Activated T-helper 1 cell treated with anti-CD3 and anti-CD28 coated beads, Interleukin-12 subunit alpha, Interleukin-12 subunit beta, Interleukin-2, Interleukin-4 antibody, amounts not matched to agents 30 ng/mL and 10 ng/mL and 1 ng/mL, durations not matched to agents 14 hours and 24 hours and 36 hours (primary cell): ENCODE measurements at regions not wholly inside any gene's neighbourhood (a gene's known extent, or its start where the extent isn't known, plus 50 kb on each side); places are given as distances from the start of the nearest gene placed in this dataset.

Experiments used
- DNase-seq: peaks from one replicate; pipeline ENCODE4 v3.0.0; 2021; ENCODE audit warnings: low spot score
- H3K27ac Mint-ChIP-seq: one replicate; pipeline ENCODE4 v1.8.0; 2021; ENCODE audit warnings: mild to moderate bottlenecking, mixed read lengths
- H3K27me3 Mint-ChIP-seq: one replicate; pipeline ENCODE4 v1.8.0; 2022; ENCODE audit warnings: mild to moderate bottlenecking, moderate library complexity, mixed read lengths; ENCODE audit not compliant: insufficient read depth
- H3K36me3 Mint-ChIP-seq: one replicate; pipeline ENCODE4 v1.8.0; 2021; ENCODE audit warnings: low read depth, mixed read lengths
- H3K4me1 Mint-ChIP-seq: one replicate; pipeline ENCODE4 v1.8.0; 2021; ENCODE audit warnings: low read depth, mixed read lengths
- H3K4me3 Mint-ChIP-seq: one replicate; pipeline ENCODE4 v1.8.0; 2021; ENCODE audit warnings: mild to moderate bottlenecking, moderate library complexity, mixed read lengths
- H3K9me3 Mint-ChIP-seq: one replicate; pipeline ENCODE4 v1.8.0; 2021; ENCODE audit warnings: mixed read lengths
- intact Hi-C: fragments of 100-400 bp; cut with micrococcal nuclease; formaldehyde crosslinking; loops from one replicate; pipeline ENCODE4 v1.15.1; 2024

GRCh38 chr3:70806556-70806955 lies 494.1 kb upstream of the MDFIC2 start:
- Mint-ChIP-seq H3K4me3 (no peak overlapping the region), H3K36me3 (no peaks in the 10 kb centered on the region), H3K9me3 (no peaks in the 10 kb centered on the region), H3K4me1 (no peaks in the 10 kb centered on the region), H3K27ac (no peak overlapping the region), H3K27me3 (no peaks in the 10 kb centered on the region)
- intact Hi-C loops: no loop called here
- DNase-seq: no peak

DNA sequence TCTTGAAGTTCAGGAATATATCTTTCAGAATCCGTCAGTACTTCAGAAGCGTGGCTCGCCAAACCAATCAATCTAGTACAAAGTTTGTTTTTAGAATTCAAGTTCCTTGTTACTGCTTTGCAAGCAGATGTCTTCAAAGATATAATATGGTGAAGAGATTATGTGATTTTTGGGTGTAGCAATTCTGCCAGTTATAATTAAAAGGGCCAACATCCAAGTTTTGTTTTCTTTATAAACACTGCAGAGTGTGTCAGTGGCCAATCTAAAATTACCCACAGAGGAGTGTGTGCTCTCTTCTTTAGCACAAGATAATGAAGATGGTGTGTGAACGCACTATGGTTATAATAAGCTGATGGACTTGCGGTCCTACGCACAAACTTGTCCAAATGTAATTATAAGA lies 493.6 kb upstream of the MDFIC2 start:
- no peaks in the 10 kb centered on the region for H3K27me3 Mint-ChIP-seq
- no peaks in the 10 kb centered on the region for H3K4me1 Mint-ChIP-seq
- no peaks in the 10 kb centered on the region for H3K36me3 Mint-ChIP-seq

GRCh38 chr3:70805061-70805889 lies 492.8 kb upstream of the MDFIC2 start:
- no peak for DNase-seq
- no peaks in the 10 kb centered on the region for H3K9me3 Mint-ChIP-seq
- no peaks in the 10 kb centered on the region for H3K27me3 Mint-ChIP-seq
- no peaks in the 10 kb centered on the region for H3K4me1 Mint-ChIP-seq
- no peaks in the 10 kb centered on the region for H3K36me3 Mint-ChIP-seq
- no peak overlapping the region for H3K4me3 Mint-ChIP-seq
- intact Hi-C loops: no loop called here
- no peak overlapping the region for H3K27ac Mint-ChIP-seq

More for the DNA sequence above, 493.6 kb upstream of the MDFIC2 start:
- Mint-ChIP-seq H3K4me3 (no peak overlapping the region), H3K27ac (no peak overlapping the region), H3K9me3 (no peaks in the 10 kb centered on the region)
- no peak for DNase-seq
- intact Hi-C loops: no loop called here

GRCh38 chr3:70803891-70804290 lies 491.5 kb upstream of the MDFIC2 start:
- H3K27ac Mint-ChIP-seq: no peak overlapping the region
- H3K4me3 Mint-ChIP-seq: no peak overlapping the region
- H3K9me3 Mint-ChIP-seq: no peaks in the 10 kb centered on the region
- H3K27me3 Mint-ChIP-seq: no peaks in the 10 kb centered on the region
- no peaks in the 10 kb centered on the region for H3K36me3 Mint-ChIP-seq
- intact Hi-C loops: no loop called here
- DNase-seq: no peak
- H3K4me1 Mint-ChIP-seq: no peaks in the 10 kb centered on the region

DNA sequence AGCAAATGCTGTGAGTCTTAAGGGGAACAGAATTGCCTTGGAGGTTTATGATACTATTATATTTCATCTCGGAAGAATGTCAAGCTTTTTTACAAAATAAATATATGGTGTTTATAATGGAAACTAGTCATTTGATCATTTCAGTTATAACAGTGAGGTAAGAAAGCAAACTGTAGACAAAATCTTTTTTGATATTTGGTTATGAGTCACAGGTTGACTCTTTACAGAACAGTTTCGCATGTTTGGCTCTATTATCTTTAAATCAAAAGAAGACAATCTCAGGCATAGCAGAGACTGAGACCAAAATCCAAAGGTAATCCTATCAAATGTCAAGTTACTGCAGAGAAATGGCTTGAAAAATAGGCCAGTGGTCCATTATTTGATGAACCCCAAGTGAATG lies 490.9 kb upstream of the MDFIC2 start:
- H3K4me3 Mint-ChIP-seq: no peak overlapping the region
- H3K36me3 Mint-ChIP-seq: no peaks in the 10 kb centered on the region
- H3K27me3 Mint-ChIP-seq: no peaks in the 10 kb centered on the region
- no peak for DNase-seq
- no peaks in the 10 kb centered on the region for H3K9me3 Mint-ChIP-seq
- no peak overlapping the region for H3K27ac Mint-ChIP-seq
- no peaks in the 10 kb centered on the region for H3K4me1 Mint-ChIP-seq
- intact Hi-C loops: no loop called here

DNA sequence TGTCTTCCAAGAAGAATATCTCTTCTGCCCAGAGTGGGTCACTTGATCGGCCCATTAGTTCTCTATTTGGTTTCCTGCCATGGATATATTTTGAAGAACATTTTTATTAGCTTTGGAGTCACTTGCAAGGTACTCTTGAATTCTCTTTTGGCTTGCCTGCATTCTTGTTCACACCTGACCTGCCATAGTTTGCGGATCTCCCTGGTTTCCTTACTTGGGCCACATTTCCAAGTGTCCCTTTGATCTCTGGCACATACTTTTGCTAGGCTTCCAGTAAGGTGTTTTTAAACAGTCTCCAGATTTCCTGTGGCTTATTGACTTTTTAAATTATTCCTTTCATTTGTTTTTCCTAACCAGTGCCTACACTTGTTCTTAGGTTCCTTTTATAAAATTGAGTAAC lies 488.5 kb upstream of the MDFIC2 start:
- Mint-ChIP-seq H3K4me3 (no peak overlapping the region), H3K36me3 (no peaks in the 10 kb centered on the region), H3K27me3 (no peaks in the 10 kb centered on the region), H3K9me3 (no peaks in the 10 kb centered on the region), H3K4me1 (no peaks in the 10 kb centered on the region), H3K27ac (no peak overlapping the region)
- no peak for DNase-seq
- intact Hi-C loops: no loop called here

DNA sequence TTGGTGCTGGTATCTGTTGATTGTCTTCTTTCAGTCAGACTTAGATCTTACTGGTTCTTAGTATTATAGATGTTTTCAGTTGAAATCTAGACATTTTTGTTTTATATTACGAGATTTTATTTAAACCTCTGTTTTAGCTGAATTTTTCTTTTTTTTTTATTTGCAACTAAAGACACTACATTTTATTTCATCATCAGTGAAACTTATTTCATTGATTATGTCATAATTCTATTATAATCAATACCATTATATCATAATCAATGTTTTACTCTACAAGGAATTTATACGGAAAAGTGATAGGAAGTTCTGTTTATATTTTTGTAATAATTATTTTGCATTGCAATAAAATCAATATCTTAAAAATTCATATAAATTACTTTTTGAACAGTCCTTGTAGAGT lies 477.4 kb upstream of the MDFIC2 start:
- no peaks in the 10 kb centered on the region for H3K9me3 Mint-ChIP-seq
- H3K4me1 Mint-ChIP-seq: no peaks in the 10 kb centered on the region
- H3K4me3 Mint-ChIP-seq: no peak overlapping the region
- H3K36me3 Mint-ChIP-seq: no peaks in the 10 kb centered on the region
- H3K27me3 Mint-ChIP-seq: no peaks in the 10 kb centered on the region
- no peak for DNase-seq
- no peak overlapping the region for H3K27ac Mint-ChIP-seq
- intact Hi-C loops: no loop called here

GRCh38 chr3:70780790-70781189 lies 468.4 kb upstream of the MDFIC2 start:
- Mint-ChIP-seq H3K36me3 (no peaks in the 10 kb centered on the region), H3K27ac (no peak overlapping the region), H3K4me1 (no peaks in the 10 kb centered on the region), H3K27me3 (no peaks in the 10 kb centered on the region), H3K9me3 (peaks cover 9% of the 10 kb centered on the region), H3K4me3 (no peak overlapping the region)
- intact Hi-C loops: no loop called here
- DNase-seq: no peak

DNA sequence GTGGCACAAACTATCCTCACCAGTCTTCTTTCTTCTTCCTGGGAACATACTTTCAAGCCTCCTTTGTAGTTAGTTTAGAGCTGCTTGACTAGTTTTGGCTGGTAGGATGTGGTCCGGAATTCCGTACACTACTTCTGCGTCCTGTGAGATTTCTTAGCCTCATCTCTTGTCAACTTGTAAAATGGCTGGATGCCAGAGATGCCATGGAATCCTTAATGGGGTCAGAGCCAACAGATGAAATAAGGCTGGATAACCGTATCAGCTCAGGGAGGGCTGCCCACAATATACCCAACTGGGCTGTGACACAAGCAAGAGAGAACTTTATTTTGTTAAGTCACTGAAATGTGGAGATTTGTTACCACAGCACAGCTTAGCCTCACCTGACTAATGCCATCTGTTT lies 466.9 kb upstream of the MDFIC2 start:
- Mint-ChIP-seq H3K27ac (no peak overlapping the region), H3K9me3 (peaks cover 9% of the 10 kb centered on the region), H3K4me3 (no peak overlapping the region), H3K36me3 (no peaks in the 10 kb centered on the region), H3K27me3 (no peaks in the 10 kb centered on the region), H3K4me1 (no peaks in the 10 kb centered on the region)
- intact Hi-C loops: no loop called here
- no peak for DNase-seq

- Mint-ChIP-seq H3K27me3 (no peaks in the 10 kb centered on the region), H3K4me1 (no peaks in the 10 kb centered on the region), H3K9me3 (peaks cover 9% of the 10 kb centered on the region), H3K4me3 (no peak overlapping the region), H3K27ac (no peak overlapping the region), H3K36me3 (no peaks in the 10 kb centered on the region)
- intact Hi-C loops: no loop called here
- no peak for DNase-seq
Measured at GRCh38 chr3:70776081-70776480, 463.6 kb upstream of the MDFIC2 start.

DNA sequence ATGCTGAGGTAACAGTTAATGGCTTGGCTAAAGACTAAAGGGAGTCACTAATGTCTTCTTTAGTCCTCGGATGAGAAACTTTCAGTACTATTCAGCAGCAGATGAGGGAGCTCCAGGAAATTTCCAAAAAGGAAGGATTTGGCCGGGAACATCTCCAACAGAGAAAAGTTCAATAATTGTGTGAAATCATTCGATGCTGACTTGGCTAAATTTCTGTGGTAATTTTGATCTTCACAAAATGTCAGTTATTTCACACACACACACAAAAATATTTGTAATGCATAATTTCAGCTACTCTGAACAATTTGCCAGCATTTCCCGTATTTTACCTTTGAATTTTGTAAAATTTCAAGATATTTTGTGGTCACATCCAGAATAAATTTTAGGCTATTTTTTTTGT lies 462.8 kb upstream of the MDFIC2 start:
- H3K9me3 Mint-ChIP-seq: peaks cover 9% of the 10 kb centered on the region
- no peaks in the 10 kb centered on the region for H3K36me3 Mint-ChIP-seq
- no peak overlapping the region for H3K27ac Mint-ChIP-seq
- H3K4me1 Mint-ChIP-seq: no peaks in the 10 kb centered on the region
- intact Hi-C loops: no loop called here
- H3K27me3 Mint-ChIP-seq: peaks cover 4% of the 10 kb centered on the region
- H3K4me3 Mint-ChIP-seq: no peak overlapping the region
- no peak for DNase-seq

DNA sequence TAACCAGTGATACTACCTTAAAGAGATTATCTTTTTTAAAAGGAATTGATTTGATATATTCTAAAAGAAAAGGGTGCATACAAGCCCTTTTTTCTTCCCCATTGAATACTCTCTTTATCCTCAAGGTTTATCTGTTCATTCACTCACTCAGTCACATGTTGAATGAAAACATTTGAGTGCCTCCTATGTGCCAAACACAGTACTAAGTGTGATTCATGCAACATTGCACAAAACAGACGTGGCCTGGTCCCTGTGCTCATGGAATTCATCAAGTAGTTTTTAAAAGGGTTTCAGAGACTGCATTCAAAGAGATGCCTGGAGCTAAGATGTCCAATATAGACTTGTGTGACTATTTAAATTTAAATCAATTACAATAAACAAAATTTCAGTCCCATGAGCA lies 462.2 kb upstream of the MDFIC2 start:
- Mint-ChIP-seq H3K9me3 (peaks cover 9% of the 10 kb centered on the region), H3K36me3 (no peaks in the 10 kb centered on the region)

DNA sequence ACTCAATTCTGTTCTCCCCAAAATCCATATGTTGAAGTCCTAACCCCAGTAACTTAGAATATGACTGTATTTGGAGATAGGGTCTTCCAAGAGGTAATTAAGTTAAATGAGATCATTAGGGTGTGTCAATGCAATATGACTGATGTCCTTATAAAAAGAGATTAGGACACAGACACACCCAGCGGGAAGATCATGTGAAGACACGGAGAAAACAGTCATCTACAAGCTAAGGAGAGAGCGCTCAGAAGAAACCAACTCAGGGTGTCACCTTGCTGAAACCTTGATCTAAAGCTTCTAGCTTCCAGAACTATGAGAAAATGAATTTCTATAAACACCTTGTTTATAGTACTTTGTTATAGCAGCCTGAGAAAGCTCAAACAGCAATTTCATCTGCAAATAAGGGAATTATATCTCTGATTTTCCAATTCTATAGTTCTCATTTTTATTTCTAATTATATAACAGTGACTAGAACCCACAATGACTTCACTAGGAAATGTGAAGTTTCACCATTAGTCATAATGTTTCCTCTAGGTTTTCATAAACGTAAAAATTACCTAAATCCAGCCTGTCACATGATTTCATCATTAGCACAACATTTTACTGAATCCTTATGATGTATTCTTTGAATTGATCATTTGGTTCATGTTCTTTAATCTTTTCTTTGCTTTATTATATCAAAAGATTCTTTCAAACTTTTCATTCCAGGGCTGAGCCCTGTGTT lies 459.1 kb upstream of the MDFIC2 start:
- no peaks in the 10 kb centered on the region for H3K36me3 Mint-ChIP-seq
- H3K27ac Mint-ChIP-seq: no peak overlapping the region
- intact Hi-C loops: loop anchor here (2.0 kb wide), 1 partner anchor 85 kb away; no protein-coding TSS in a partner anchor
- no peaks in the 10 kb centered on the region for H3K9me3 Mint-ChIP-seq
- no peak overlapping the region for H3K4me3 Mint-ChIP-seq
- no peaks in the 10 kb centered on the region for H3K4me1 Mint-ChIP-seq
- peaks cover 8% of the 10 kb centered on the region for H3K27me3 Mint-ChIP-seq
- no peak for DNase-seq

More for the DNA sequence above, 462.2 kb upstream of the MDFIC2 start:
- Mint-ChIP-seq H3K4me1 (no peaks in the 10 kb centered on the region), H3K4me3 (no peak overlapping the region), H3K27ac (no peak overlapping the region), H3K27me3 (peaks cover 5% of the 10 kb centered on the region)
- no peak for DNase-seq
- intact Hi-C loops: no loop called here
